Keratinocyte (primary cell): ENCODE measurements at regions not wholly inside any gene's neighbourhood (a gene's known extent, or its start where the extent isn't known, plus 50 kb on each side); places are given as distances from the start of the nearest gene placed in this dataset.

ENCODE experiments used
- DNase-seq: peaks from one replicate; pipeline ENCODE4 v3.0.0-alpha.2; 2011; ENCODE audit warnings: low read depth, missing footprints, low spot score
- FAIRE-seq: peaks from 2 replicates; lab custom pipeline; 2011; peaks lifted over from hg19 to GRCh38; lab: Jason Lieb, UNC
- H2AFZ ChIP-seq: 2 replicates; pipeline ENCODE4 v1.6.0; 2012; ENCODE audit warnings: low read length, control low read depth, inconsistent platforms; ENCODE audit not compliant: control insufficient read depth
- H3K27ac ChIP-seq: 2 replicates; pipeline ENCODE4 v1.5.1; 2011; ENCODE audit warnings: low read length; ENCODE audit not compliant: control insufficient read depth, insufficient read depth
- H3K27me3 ChIP-seq: 3 replicates; pipeline ENCODE4 v1.6.0; 2011; ENCODE audit warnings: low read length; ENCODE audit not compliant: control insufficient read depth, insufficient read depth; ENCODE audit errors: extremely low read depth
- H3K36me3 ChIP-seq, 2 experiments: 2 replicates in 1 of 2; 3 replicates in 1 of 2; pipeline ENCODE4 v1.5.1; 2011; ENCODE audit warnings: low read length in 2 of 2, mild to moderate bottlenecking in 1 of 2; ENCODE audit not compliant: control insufficient read depth in 2 of 2, insufficient read depth in 2 of 2; ENCODE audit errors: extremely low read depth in 1 of 2
- H3K4me1 ChIP-seq: 3 replicates; pipeline ENCODE4 v1.5.1; 2011; ENCODE audit warnings: low read length; ENCODE audit not compliant: control insufficient read depth, insufficient read depth; ENCODE audit errors: extremely low read depth
- H3K4me2 ChIP-seq: 3 replicates; pipeline ENCODE4 v1.6.0; 2011; ENCODE audit warnings: low read depth, low read length; ENCODE audit not compliant: control insufficient read depth, insufficient read depth; ENCODE audit errors: extremely low read depth
- H3K4me3 ChIP-seq, 3 experiments: fragments of 200-600 bp in 1 of 3; sonication (generic) in 1 of 3; 2 replicates in 2 of 3; 3 replicates in 1 of 3; pipeline ENCODE4 v1.5.1; 2011 to 2016; ENCODE audit warnings: low read length in 3 of 3, mild to moderate bottlenecking in 3 of 3, control low read depth in 2 of 3, inconsistent platforms in 1 of 3, low read depth in 1 of 3, mixed read lengths in 1 of 3, mixed run types in 1 of 3, moderate library complexity in 1 of 3; ENCODE audit not compliant: control insufficient read depth in 2 of 3, insufficient read depth in 2 of 3; ENCODE audit errors: extremely low read depth in 1 of 3
- H3K79me2 ChIP-seq: 2 replicates; pipeline ENCODE4 v1.6.0; 2012; ENCODE audit warnings: low read length; ENCODE audit not compliant: control insufficient read depth, insufficient read depth
- H3K9ac ChIP-seq: 3 replicates; pipeline ENCODE4 v1.6.0; 2011; ENCODE audit warnings: low read length; ENCODE audit not compliant: control insufficient read depth, insufficient read depth; ENCODE audit errors: extremely low read depth
- H3K9me1 ChIP-seq: 3 replicates; pipeline ENCODE4 v1.6.0; 2011; ENCODE audit warnings: low read length; ENCODE audit not compliant: control insufficient read depth, insufficient read depth; ENCODE audit errors: extremely low read depth
- H3K9me3 ChIP-seq: 2 replicates; pipeline ENCODE4 v1.5.1; 2012; ENCODE audit warnings: low read depth, low read length; ENCODE audit not compliant: control insufficient read depth
- H4K20me1 ChIP-seq: 3 replicates; pipeline ENCODE4 v1.6.0; 2011; ENCODE audit warnings: low read length; ENCODE audit not compliant: control insufficient read depth, insufficient read depth; ENCODE audit errors: extremely low read depth
- CTCF ChIP-seq, 3 experiments: IDR thresholded peaks in 1 of 3; conservative IDR thresholded peaks in 1 of 3; optimal IDR thresholded peaks in 1 of 3; 2 replicates in 2 of 3; 3 replicates in 1 of 3; pipeline versions ENCODE3 to v1.5.1; 2011; ENCODE audit warnings: low read length in 3 of 3, mild to moderate bottlenecking in 3 of 3, moderate library complexity in 2 of 3, control low read depth in 1 of 3, inconsistent platforms in 1 of 3; ENCODE audit not compliant: insufficient read depth in 2 of 3; ENCODE audit errors: extremely low read depth in 1 of 3
- EZH2 ChIP-seq: IDR thresholded peaks from one replicate; pipeline ENCODE4 v1.6.1; 2012; ENCODE audit warnings: inconsistent platforms, mild to moderate bottlenecking, low read length, moderate library complexity
- dilution Hi-C: fragments of 300-500 bp; cut with MboI; formaldehyde crosslinking; loops from one replicate; pipeline ENCODE4 v1.7.0; 2020; ENCODE audit warnings: low sequenced_read_pairs; ENCODE audit not compliant: extremely low pct_ligation_motif_present

DNA sequence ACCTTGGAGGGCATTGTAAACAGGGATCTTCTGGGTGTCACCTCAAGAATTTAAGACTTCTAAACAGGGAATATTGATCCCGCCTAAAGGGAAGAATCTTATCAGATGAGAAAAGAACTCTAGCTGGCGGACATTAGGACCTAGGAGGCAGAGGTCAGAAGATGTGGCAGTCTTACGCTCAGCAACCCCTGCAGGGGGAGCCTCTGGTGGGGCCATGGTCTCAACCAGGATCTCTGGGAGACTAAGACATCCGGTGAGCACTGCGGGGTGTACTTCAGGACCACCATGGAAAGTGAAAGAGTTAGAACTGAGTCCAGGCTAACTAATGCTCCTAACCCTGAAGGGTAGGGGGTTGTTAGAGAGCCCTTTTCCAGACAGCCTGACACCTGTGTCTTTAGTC, 295.2 kb downstream of the VGLL3 start:
- Histone ChIP-seq H3K9ac (no peak overlapping the region), H3K27ac (no peak overlapping the region), H3K79me2 (no peaks in the 10 kb centered on the region), H3K9me1 (no peaks in the 10 kb centered on the region), H3K27me3 (no peaks in the 10 kb centered on the region), H3K4me2 (no peak overlapping the region), H3K4me1 (no peaks in the 10 kb centered on the region), H3K36me3 (no peaks in the 10 kb centered on the region), H4K20me1 (no peaks in the 10 kb centered on the region), H3K9me3 (no peaks in the 10 kb centered on the region), H3K4me3 (no peak overlapping the region), H2AFZ (no peak overlapping the region)
- TF ChIP-seq CTCF (optimal IDR thresholded peaks at IDR 0.05 in 1 of 3, IDR thresholded peaks at IDR 0.05 in 1 of 3, conservative IDR thresholded peaks at IDR 0.05 in 1 of 3; ENCODE audit: extremely low read depth in 1 of 3, insufficient read depth in 2 of 3, low read length in 3 of 3), result no peak
- TF ChIP-seq EZH2, result no peak
- no peak for FAIRE-seq
- no peak for DNase-seq
- dilution Hi-C loops, result no loop called here

GRCh38 chr3:86673991-86674390, 317.0 kb downstream of the VGLL3 start:
- H3K79me2 ChIP-seq, result no peaks in the 10 kb centered on the region
- H3K9ac ChIP-seq, result no peak overlapping the region
- H3K27me3 ChIP-seq, result no peaks in the 10 kb centered on the region
- no peaks in the 10 kb centered on the region for H3K36me3 ChIP-seq
- TF ChIP-seq CTCF (optimal IDR thresholded peaks at IDR 0.05 in 1 of 3, IDR thresholded peaks at IDR 0.05 in 1 of 3, conservative IDR thresholded peaks at IDR 0.05 in 1 of 3; ENCODE audit: extremely low read depth in 1 of 3, insufficient read depth in 2 of 3, low read length in 3 of 3) (no peak), EZH2 (no peak)
- H3K9me1 ChIP-seq, result no peaks in the 10 kb centered on the region
- H3K9me3 ChIP-seq, result no peaks in the 10 kb centered on the region
- FAIRE-seq (no peak), DNase-seq (no peak)
- H2AFZ ChIP-seq, result no peak overlapping the region
- H3K27ac ChIP-seq, result no peak overlapping the region
- H3K4me1 ChIP-seq, result no peaks in the 10 kb centered on the region
- H4K20me1 ChIP-seq, result no peaks in the 10 kb centered on the region
- H3K4me2 ChIP-seq, result no peak overlapping the region
- dilution Hi-C loops, result no loop called here
- no peak overlapping the region for H3K4me3 ChIP-seq
